Liver (tissue), 2 donors: ENCODE measurements at regions not wholly inside any gene's neighbourhood (a gene's known extent, or its start where the extent isn't known, plus 50 kb on each side); places are given as distances from the start of the nearest gene placed in this dataset.

Experiments
- JUND ChIP-seq, 2 donors: IDR thresholded peaks; 2 replicates each; pipeline ENCODE4 v1.6.1; 2016; ENCODE audit warnings: antibody characterized with exemption in 2 of 2
- RAD21 ChIP-seq, 2 donors: IDR thresholded peaks; 2 replicates each; pipeline ENCODE4 v1.6.1; 2016; ENCODE audit warnings: antibody characterized with exemption in 2 of 2, mild to moderate bottlenecking in 2 of 2
- donor health status: healthy.

DNA sequence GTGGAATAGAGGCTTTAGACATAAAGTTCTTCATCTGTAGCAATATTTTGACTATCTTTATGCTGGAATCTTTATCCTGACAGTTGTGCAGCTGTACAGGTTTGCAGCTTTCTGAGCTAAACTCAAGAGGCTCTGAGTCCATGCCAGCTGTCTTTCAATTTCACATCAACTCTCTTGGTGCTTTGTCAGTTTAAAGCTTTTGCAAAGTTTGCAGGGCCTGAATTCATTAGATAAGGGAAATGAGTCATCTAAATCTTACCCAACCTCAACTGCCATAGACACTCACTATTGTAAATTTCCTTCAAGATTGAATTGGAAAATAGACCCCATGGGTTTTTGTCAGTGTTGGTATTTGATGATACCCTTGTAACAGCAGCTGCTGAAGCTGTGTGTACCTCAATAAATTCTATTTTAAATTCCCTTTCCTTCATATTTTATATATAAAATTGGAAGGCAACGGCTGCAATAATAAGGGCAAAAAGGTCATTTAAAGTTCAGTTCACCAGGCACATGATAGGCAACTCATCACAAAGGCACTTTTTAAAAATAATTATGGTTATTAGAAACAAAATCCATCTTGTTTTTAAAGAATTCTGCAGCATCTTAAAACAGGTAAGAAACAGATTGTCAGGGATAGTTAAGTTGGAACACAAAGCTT is 169.9 kb upstream of the SLC39A10 start:
- TF ChIP-seq RAD21 (IDR thresholded peaks at IDR 0.05) (no peak), JUND (IDR thresholded peaks at IDR 0.05) (no peak)
